Parathyroid adenoma (tissue), 2 donors: ENCODE measurements at regions not wholly inside any gene's neighbourhood (a gene's known extent, or its start where the extent isn't known, plus 50 kb on each side); places are given as distances from the start of the nearest gene placed in this dataset.

Source experiments
- H2AFZ ChIP-seq: fragments of 300-600 bp; sonication (generic); one replicate; pipeline ENCODE4 v1.7.0; 2017; ENCODE audit warnings: antibody characterized with exemption, mild to moderate bottlenecking
- H3K27ac ChIP-seq: fragments of 300-600 bp; sonication (generic); one replicate; pipeline ENCODE4 v1.7.0; 2017
- H3K27me3 ChIP-seq: fragments of 300-600 bp; sonication (generic); one replicate; pipeline ENCODE4 v1.7.0; 2017; ENCODE audit warnings: low read length; ENCODE audit not compliant: control insufficient read depth, insufficient read depth
- H3K36me3 ChIP-seq: fragments of 300-600 bp; sonication (generic); one replicate; pipeline ENCODE4 v1.7.0; 2017; ENCODE audit warnings: low read length; ENCODE audit not compliant: control insufficient read depth, insufficient read depth
- H3K4me1 ChIP-seq: fragments of 300-600 bp; sonication (generic); one replicate; pipeline ENCODE4 v1.7.0; 2017; ENCODE audit warnings: control low read depth
- H3K4me2 ChIP-seq: fragments of 300-600 bp; sonication (generic); one replicate; pipeline ENCODE4 v1.7.0; 2017; ENCODE audit warnings: low read length
- H3K4me3 ChIP-seq: fragments of 300-600 bp; sonication (generic); one replicate; pipeline ENCODE4 v1.7.0; 2017; ENCODE audit warnings: low read depth, low read length
- H3K79me2 ChIP-seq: fragments of 300-600 bp; sonication (generic); one replicate; pipeline ENCODE4 v1.7.0; 2017; ENCODE audit warnings: control low read depth
- H3K9ac ChIP-seq: fragments of 300-600 bp; sonication (generic); one replicate; pipeline ENCODE4 v1.7.0; 2017; ENCODE audit warnings: mild to moderate bottlenecking
- H3K9me3 ChIP-seq: fragments of 300-600 bp; sonication (generic); one replicate; pipeline ENCODE4 v1.7.0; 2017; ENCODE audit warnings: low read length; ENCODE audit not compliant: control insufficient read depth
- CTCF ChIP-seq: fragments of 300-600 bp; sonication (generic); IDR thresholded peaks from one replicate; pipeline ENCODE4 v1.7.0; 2017; ENCODE audit warnings: antibody characterized with exemption, mild to moderate bottlenecking
- donor health status: primary hyperparathyroidism.

GRCh38 chr1:208324005-208324404 is 79.8 kb upstream of the PLXNA2 start:
- TF ChIP-seq CTCF = no peak
- Histone ChIP-seq H3K27me3 (no peaks in the 10 kb centered on the region), H3K9ac (no peak overlapping the region), H3K36me3 (no peaks in the 10 kb centered on the region), H3K4me3 (no peak overlapping the region), H2AFZ (no peak overlapping the region), H3K4me1 (peaks cover 3% of the 10 kb centered on the region), H3K79me2 (no peaks in the 10 kb centered on the region), H3K27ac (no peak overlapping the region), H3K4me2 (no peak overlapping the region), H3K9me3 (no peaks in the 10 kb centered on the region)

- H2AFZ ChIP-seq = no peak overlapping the region
- H3K4me1 ChIP-seq = no peaks in the 10 kb centered on the region
- no peaks in the 10 kb centered on the region for H3K27me3 ChIP-seq
- H3K27ac ChIP-seq = no peak overlapping the region
- no peaks in the 10 kb centered on the region for H3K36me3 ChIP-seq
- no peaks in the 10 kb centered on the region for H3K9me3 ChIP-seq
- no peak for TF ChIP-seq CTCF
- H3K79me2 ChIP-seq = no peaks in the 10 kb centered on the region
- no peak overlapping the region for H3K9ac ChIP-seq
- no peak overlapping the region for H3K4me2 ChIP-seq
- H3K4me3 ChIP-seq = no peak overlapping the region
These were observed 81.8 kb upstream of the PLXNA2 start for GRCh38 chr1:208326033-208326432.

- no peak overlapping the region for H2AFZ ChIP-seq
- no peaks in the 10 kb centered on the region for H3K9me3 ChIP-seq
- no peaks in the 10 kb centered on the region for H3K79me2 ChIP-seq
- no peak overlapping the region for H3K9ac ChIP-seq
- no peak overlapping the region for H3K4me3 ChIP-seq
- H3K27me3 ChIP-seq = no peaks in the 10 kb centered on the region
- H3K4me1 ChIP-seq = no peaks in the 10 kb centered on the region
- no peak overlapping the region for H3K4me2 ChIP-seq
- H3K36me3 ChIP-seq = no peaks in the 10 kb centered on the region
- H3K27ac ChIP-seq = no peak overlapping the region
- TF ChIP-seq CTCF = no peak
These were observed 85.1 kb upstream of the PLXNA2 start for GRCh38 chr1:208329300-208329699.

GRCh38 chr1:208332036-208332773 is 88.0 kb upstream of the PLXNA2 start:
- TF ChIP-seq CTCF = no peak
- H2AFZ ChIP-seq = no peak overlapping the region
- no peaks in the 10 kb centered on the region for H3K79me2 ChIP-seq
- no peaks in the 10 kb centered on the region for H3K27me3 ChIP-seq
- no peaks in the 10 kb centered on the region for H3K9me3 ChIP-seq
- H3K36me3 ChIP-seq = no peaks in the 10 kb centered on the region
- H3K4me2 ChIP-seq = no peak overlapping the region
- no peak overlapping the region for H3K27ac ChIP-seq
- H3K4me1 ChIP-seq = no peaks in the 10 kb centered on the region
- no peak overlapping the region for H3K9ac ChIP-seq
- no peak overlapping the region for H3K4me3 ChIP-seq

GRCh38 chr1:208332774-208333126 is 88.6 kb upstream of the PLXNA2 start:
- TF ChIP-seq CTCF = no peak
- H3K9me3 ChIP-seq = no peaks in the 10 kb centered on the region
- H3K4me3 ChIP-seq = no peak overlapping the region
- no peak overlapping the region for H2AFZ ChIP-seq
- no peak overlapping the region for H3K4me2 ChIP-seq
- H3K36me3 ChIP-seq = no peaks in the 10 kb centered on the region
- no peak overlapping the region for H3K27ac ChIP-seq
- no peaks in the 10 kb centered on the region for H3K4me1 ChIP-seq
- no peaks in the 10 kb centered on the region for H3K27me3 ChIP-seq
- no peak overlapping the region for H3K9ac ChIP-seq
- H3K79me2 ChIP-seq = no peaks in the 10 kb centered on the region
